GM12892 (cell line): ENCODE measurements at regions not wholly inside any gene's neighbourhood (a gene's known extent, or its start where the extent isn't known, plus 50 kb on each side); places are given as distances from the start of the nearest gene placed in this dataset.
"Not testable (repeated sequence)": the region's sequence is repeated elsewhere in the genome, so short reads cannot be mapped to it uniquely, and the experiment has no call there.

Experiments used
- POLR2A ChIP-seq: IDR thresholded peaks from 2 replicates; pipeline ENCODE4 v1.6.1; 2011; ENCODE audit warnings: low read depth, low read length, control low read depth
- POLR2AphosphoS5 ChIP-seq: IDR thresholded peaks from 2 replicates; pipeline ENCODE4 v1.6.1; 2011; ENCODE audit warnings: low read depth, low read length, control low read depth

GRCh38 chrX:150232222-150232621 is 130.9 kb upstream of the MAMLD1 start:
- not testable (repeated sequence) for TF ChIP-seq POLR2A, POLR2AphosphoS5
